PC-3 (cell line): ENCODE measurements at regions not wholly inside any gene's neighbourhood (a gene's known extent, or its start where the extent isn't known, plus 50 kb on each side); places are given as distances from the start of the nearest gene placed in this dataset.

Experiments used
- ATAC-seq: fragments of 200-7000 bp; cut with Tn5 transposase; 2 replicates; pipeline ENCODE4 v1.9.1; 2020; ENCODE audit warnings: mild to moderate bottlenecking, moderate library complexity
- BruUV-seq: library from RNA; stranded (reverse); fragments of 400-500 nt; replicated peaks from 2 replicates; lab custom pipeline; 2021; lab: Mats Ljungman, UMichigan
- CTCF ChIA-PET: fragments of 300-600 bp; sonication (Branson Sonifier 250); formaldehyde crosslinking; loops from one replicate; lab custom pipeline; 2022; ENCODE audit warnings: antibody characterized with exemption; lab: Charles Lee
- POLR2A ChIA-PET: fragments of 300-600 bp; sonication (Branson Sonifier 250); formaldehyde crosslinking; loops from one replicate; lab custom pipeline; 2022; ENCODE audit warnings: antibody characterized with exemption; ENCODE audit not compliant: unreplicated experiment; lab: Charles Lee
- DNase-seq: peaks from one replicate; pipeline ENCODE4 v3.0.0-alpha.2; 2015
- H2AFZ ChIP-seq: fragments of 300-600 bp; sonication (generic); 2 replicates; pipeline ENCODE4 v1.6.0; 2016; ENCODE audit warnings: antibody characterized with exemption, low read length
- H3F3A ChIP-seq: fragments of 300-600 bp; sonication (generic); one replicate; pipeline ENCODE4 v1.6.0; 2017; ENCODE audit warnings: antibody characterized with exemption, low read length, control low read depth, mild to moderate bottlenecking; ENCODE audit not compliant: unreplicated experiment
- H3K27ac ChIP-seq: fragments of 300-600 bp; sonication (generic); 2 replicates; pipeline ENCODE4 v1.5.1; 2016; ENCODE audit warnings: mild to moderate bottlenecking, low read length
- H3K27me3 ChIP-seq: fragments of 300-600 bp; sonication (generic); 2 replicates; pipeline ENCODE4 v1.6.1; 2016; ENCODE audit warnings: low read length, mixed read lengths
- H3K36me3 ChIP-seq: fragments of 300-600 bp; sonication (generic); 2 replicates; pipeline ENCODE4 v1.6.1; 2016; ENCODE audit warnings: low read depth, mixed run types, low read length, mixed read lengths
- H3K4me1 ChIP-seq: fragments of 300-600 bp; sonication (generic); 2 replicates; pipeline ENCODE4 v1.5.1; 2016; ENCODE audit warnings: low read length; ENCODE audit not compliant: insufficient read depth
- H3K4me2 ChIP-seq: fragments of 300-600 bp; sonication (generic); 2 replicates; pipeline ENCODE4 v1.6.0; 2016; ENCODE audit warnings: low read length
- H3K4me3 ChIP-seq: fragments of 300-600 bp; sonication (generic); 2 replicates; pipeline ENCODE4 v1.5.1; 2016; ENCODE audit warnings: mild to moderate bottlenecking, low read length, mixed read lengths
- H3K79me2 ChIP-seq: fragments of 300-600 bp; sonication (generic); 2 replicates; pipeline ENCODE4 v1.6.1; 2017; ENCODE audit warnings: low read length, mixed read lengths
- H3K9ac ChIP-seq: fragments of 300-600 bp; sonication (generic); 2 replicates; pipeline ENCODE4 v1.6.0; 2016; ENCODE audit warnings: mild to moderate bottlenecking, low read length
- H3K9me2 ChIP-seq: fragments of 300-600 bp; sonication (generic); replicated peaks from 2 replicates; pipeline ENCODE4 v1.6.1; 2016; ENCODE audit warnings: mixed run types, low read length, mixed read lengths
- H3K9me3 ChIP-seq: fragments of 300-600 bp; sonication (generic); 2 replicates; pipeline ENCODE4 v1.6.1; 2016; ENCODE audit warnings: low read length, mixed read lengths
- H4K20me1 ChIP-seq: fragments of 300-600 bp; sonication (generic); 2 replicates; pipeline ENCODE4 v1.6.1; 2016; ENCODE audit warnings: low read length, mixed read lengths
- EZH2 ChIP-seq: fragments of 300-600 bp; sonication (generic); IDR thresholded peaks from one replicate; pipeline ENCODE4 v1.6.1; 2017; ENCODE audit warnings: antibody characterized with exemption, mild to moderate bottlenecking, low read length; ENCODE audit not compliant: unreplicated experiment
- EZH2phosphoT487 ChIP-seq: fragments of 300-600 bp; sonication (generic); IDR thresholded peaks from 2 replicates; pipeline ENCODE4 v1.6.1; 2018; ENCODE audit warnings: mild to moderate bottlenecking, antibody characterized with exemption, low read length, borderline replicate concordance
- intact Hi-C: fragments of 100-400 bp; cut with micrococcal nuclease; formaldehyde crosslinking; loops from 2 replicates; pipeline ENCODE4 v1.9.0; 2023
- TF ChIP-seq, protein P1 (sequence below): fragments of 300-600 bp; sonication (generic); conservative IDR thresholded peaks from 2 replicates; pipeline ENCODE4 v1.5.1; 2017; ENCODE audit warnings: antibody characterized with exemption, low read depth, mild to moderate bottlenecking, low read length

DNA sequence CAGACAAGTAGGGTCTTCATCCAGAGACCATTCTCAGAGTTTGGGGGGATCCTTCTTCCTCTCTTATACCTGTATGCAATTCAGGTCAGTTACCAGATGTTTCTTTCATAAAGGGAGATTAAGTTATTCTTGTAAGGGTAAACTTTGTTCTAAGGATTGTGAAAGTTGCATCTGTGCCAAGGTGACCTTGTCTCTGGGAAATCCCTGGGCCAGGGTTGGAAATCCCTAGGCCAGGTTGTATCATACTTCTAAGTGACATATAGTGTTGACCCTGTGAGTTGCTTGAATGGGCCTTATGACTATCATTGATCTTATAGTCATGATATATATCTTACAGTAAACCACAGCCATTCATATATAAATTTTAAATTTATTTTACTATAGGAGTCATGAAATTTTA, 436.9 kb downstream of the RMST start:
- Histone ChIP-seq H3F3A (no peaks in the 10 kb centered on the region), H3K9ac (no peak overlapping the region), H3K9me2 (no peaks in the 10 kb centered on the region), H3K27me3 (peaks cover 16% of the 10 kb centered on the region), H4K20me1 (no peaks in the 10 kb centered on the region), H3K4me2 (no peak overlapping the region), H3K4me3 (no peak overlapping the region), H2AFZ (no peak overlapping the region), H3K9me3 (no peaks in the 10 kb centered on the region), H3K4me1 (no peaks in the 10 kb centered on the region), H3K79me2 (no peaks in the 10 kb centered on the region), H3K36me3 (no peaks in the 10 kb centered on the region), H3K27ac (no peak overlapping the region)
- POLR2A ChIA-PET = no interaction called here
- no peak for DNase-seq
- no TSS peak for BruUV-seq
- intact Hi-C loops = no loop called here
- CTCF ChIA-PET = no interaction called here
- TF ChIP-seq EZH2 (no peak), EZH2phosphoT487 (no peak)
- TF ChIP-seq, protein P1, sequence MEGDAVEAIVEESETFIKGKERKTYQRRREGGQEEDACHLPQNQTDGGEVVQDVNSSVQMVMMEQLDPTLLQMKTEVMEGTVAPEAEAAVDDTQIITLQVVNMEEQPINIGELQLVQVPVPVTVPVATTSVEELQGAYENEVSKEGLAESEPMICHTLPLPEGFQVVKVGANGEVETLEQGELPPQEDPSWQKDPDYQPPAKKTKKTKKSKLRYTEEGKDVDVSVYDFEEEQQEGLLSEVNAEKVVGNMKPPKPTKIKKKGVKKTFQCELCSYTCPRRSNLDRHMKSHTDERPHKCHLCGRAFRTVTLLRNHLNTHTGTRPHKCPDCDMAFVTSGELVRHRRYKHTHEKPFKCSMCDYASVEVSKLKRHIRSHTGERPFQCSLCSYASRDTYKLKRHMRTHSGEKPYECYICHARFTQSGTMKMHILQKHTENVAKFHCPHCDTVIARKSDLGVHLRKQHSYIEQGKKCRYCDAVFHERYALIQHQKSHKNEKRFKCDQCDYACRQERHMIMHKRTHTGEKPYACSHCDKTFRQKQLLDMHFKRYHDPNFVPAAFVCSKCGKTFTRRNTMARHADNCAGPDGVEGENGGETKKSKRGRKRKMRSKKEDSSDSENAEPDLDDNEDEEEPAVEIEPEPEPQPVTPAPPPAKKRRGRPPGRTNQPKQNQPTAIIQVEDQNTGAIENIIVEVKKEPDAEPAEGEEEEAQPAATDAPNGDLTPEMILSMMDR = no peak
- no peak for ATAC-seq

DNA sequence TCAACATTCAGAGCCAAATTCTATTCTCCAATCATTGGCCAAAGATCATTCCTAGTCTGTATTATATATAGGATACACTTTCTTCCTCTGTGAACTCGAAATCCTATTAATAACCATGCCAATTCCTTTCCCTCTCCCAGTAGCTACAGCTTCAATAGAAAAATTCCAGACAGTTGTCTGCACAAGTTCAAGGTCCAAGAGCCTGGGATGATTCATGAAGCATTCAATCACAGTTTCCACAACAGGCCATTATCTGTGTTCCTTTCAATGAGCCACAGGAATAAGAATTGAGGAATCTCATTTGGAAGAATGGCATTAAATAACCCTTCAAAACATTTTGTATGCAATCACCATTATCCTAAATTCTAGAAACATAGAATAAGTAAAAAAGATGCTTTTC, 437.4 kb downstream of the RMST start:
- H3K9me2 ChIP-seq = no peaks in the 10 kb centered on the region
- no peaks in the 10 kb centered on the region for H3K36me3 ChIP-seq
- no peaks in the 10 kb centered on the region for H3K9me3 ChIP-seq
- no peaks in the 10 kb centered on the region for H3F3A ChIP-seq
- peaks cover 18% of the 10 kb centered on the region for H3K27me3 ChIP-seq
- TF ChIP-seq, protein P1 = no peak
- TF ChIP-seq EZH2 = no peak
- no peak for TF ChIP-seq EZH2phosphoT487
- ATAC-seq = no peak
- no peaks in the 10 kb centered on the region for H3K79me2 ChIP-seq
- POLR2A ChIA-PET = no interaction called here
- H3K9ac ChIP-seq = no peak overlapping the region
- no peaks in the 10 kb centered on the region for H3K4me1 ChIP-seq
- DNase-seq = no peak
- no peak overlapping the region for H3K27ac ChIP-seq
- H3K4me3 ChIP-seq = no peak overlapping the region
- no peaks in the 10 kb centered on the region for H4K20me1 ChIP-seq
- no peak overlapping the region for H2AFZ ChIP-seq
- intact Hi-C loops = no loop called here
- CTCF ChIA-PET = no interaction called here
- no TSS peak for BruUV-seq
- no peak overlapping the region for H3K4me2 ChIP-seq

DNA sequence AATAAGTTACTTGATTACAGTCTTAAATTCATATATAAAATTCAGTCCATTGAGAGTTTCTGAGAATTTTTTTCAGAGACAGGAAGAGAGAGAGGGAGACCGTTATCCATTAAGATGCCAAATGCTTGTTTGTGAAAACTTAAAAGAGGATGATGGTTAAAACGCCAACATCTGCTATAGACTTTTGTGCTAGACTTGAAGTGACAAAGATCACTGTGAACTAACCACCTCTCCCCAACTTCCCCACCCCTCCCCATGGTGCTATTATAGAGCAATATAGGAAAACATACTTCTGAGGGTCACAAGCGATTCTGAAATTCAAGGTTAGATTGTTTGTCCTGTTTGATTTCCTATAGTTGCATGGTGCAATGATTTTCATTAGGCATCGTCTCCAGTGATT, 440.8 kb downstream of the RMST start:
- Histone ChIP-seq H2AFZ (no peak overlapping the region), H3K27me3 (peaks cover 21% of the 10 kb centered on the region), H3K9me3 (no peaks in the 10 kb centered on the region), H3F3A (no peaks in the 10 kb centered on the region), H3K9me2 (no peaks in the 10 kb centered on the region), H3K4me3 (no peak overlapping the region), H3K27ac (no peak overlapping the region), H3K36me3 (no peaks in the 10 kb centered on the region), H3K4me1 (no peaks in the 10 kb centered on the region), H3K79me2 (no peaks in the 10 kb centered on the region), H3K4me2 (no peak overlapping the region), H3K9ac (no peak overlapping the region), H4K20me1 (no peaks in the 10 kb centered on the region)
- ATAC-seq (no peak), DNase-seq (no peak)
- intact Hi-C loops = no loop called here
- TF ChIP-seq EZH2 (no peak), EZH2phosphoT487 (no peak)
- TF ChIP-seq, protein P1 = no peak
- ChIA-PET POLR2A (no interaction called here), CTCF (no interaction called here)
- BruUV-seq = no TSS peak
